IMR-90 (cell line): ENCODE measurements at regions not wholly inside any gene's neighbourhood (a gene's known extent, or its start where the extent isn't known, plus 50 kb on each side); places are given as distances from the start of the nearest gene placed in this dataset.

Source experiments
- ATAC-seq: fragments of 200-7000 bp; cut with Tn5 transposase; 2 replicates; pipeline ENCODE4 v1.9.1; 2020; ENCODE audit warnings: low read depth, mild to moderate bottlenecking, moderate library complexity
- BruUV-seq: library from RNA; stranded (reverse); fragments of 400-500 nt; replicated peaks from 2 replicates; lab custom pipeline; 2021; lab: Mats Ljungman, UMichigan
- CTCF ChIA-PET: fragments of 300-600 bp; formaldehyde crosslinking; extraction: SDS; loops from one replicate; lab custom pipeline; 2021; ENCODE audit warnings: antibody characterized with exemption; lab: Yijun Ruan, JAX
- POLR2A ChIA-PET: fragments of 300-600 bp; sonication (Branson Sonifier 250); formaldehyde crosslinking; loops from one replicate; lab custom pipeline; 2022; ENCODE audit warnings: antibody characterized with exemption; ENCODE audit not compliant: unreplicated experiment; lab: Charles Lee
- DNase-seq: peaks from one replicate; pipeline ENCODE4 v3.0.0; 2013
- H2AFZ ChIP-seq: replicated peaks from 2 replicates; pipeline ENCODE3; 2013; ENCODE audit warnings: low read length, mild to moderate bottlenecking; ENCODE audit not compliant: poor library complexity
- H2AK5ac ChIP-seq: 2 replicates; pipeline ENCODE4 v1.6.1; 2013; ENCODE audit warnings: low read depth, low read length, inconsistent platforms
- H2AK9ac ChIP-seq: replicated peaks from 2 replicates; pipeline ENCODE3; 2013; ENCODE audit warnings: mild to moderate bottlenecking, low read depth, low read length, moderate library complexity; ENCODE audit not compliant: poor library complexity
- H2BK120ac ChIP-seq: 2 replicates; pipeline ENCODE4 v1.6.1; 2013; ENCODE audit warnings: low read depth, low read length, inconsistent platforms
- H2BK15ac ChIP-seq: 3 replicates; pipeline ENCODE4 v1.6.1; 2013; ENCODE audit warnings: low read depth, low read length, inconsistent platforms
- H2BK20ac ChIP-seq: 2 replicates; pipeline ENCODE4 v1.6.1; 2013; ENCODE audit warnings: low read depth, mild to moderate bottlenecking, inconsistent platforms, low read length, moderate library complexity
- H2BK5ac ChIP-seq: 2 replicates; pipeline ENCODE4 v1.6.1; 2013; ENCODE audit warnings: mild to moderate bottlenecking, low read depth, low read length, inconsistent platforms; ENCODE audit not compliant: poor library complexity, severe bottlenecking
- H3K14ac ChIP-seq: replicated peaks from 2 replicates; pipeline ENCODE4 v1.6.1; 2013; ENCODE audit warnings: low read depth, low read length, inconsistent platforms
- H3K18ac ChIP-seq: 2 replicates; pipeline ENCODE4 v1.6.1; 2013; ENCODE audit warnings: low read depth, low read length, control low read depth
- H3K23ac ChIP-seq: 2 replicates; pipeline ENCODE4 v1.6.1; 2013; ENCODE audit warnings: low read depth, low read length, inconsistent platforms
- H3K27ac ChIP-seq: 2 replicates; pipeline ENCODE4 v1.5.1; 2013; ENCODE audit warnings: mild to moderate bottlenecking, control low read depth, low read length; ENCODE audit not compliant: insufficient read depth
- H3K27me3 ChIP-seq: 2 replicates; pipeline ENCODE4 v1.6.1; 2013; ENCODE audit warnings: low read length; ENCODE audit not compliant: control insufficient read depth, insufficient read depth
- H3K36me3 ChIP-seq: 2 replicates; pipeline ENCODE4 v1.6.1; 2013; ENCODE audit warnings: low read length, mixed read lengths; ENCODE audit not compliant: control insufficient read depth, insufficient read depth
- H3K4ac ChIP-seq: 2 replicates; pipeline ENCODE4 v1.6.1; 2013; ENCODE audit warnings: low read depth, low read length, inconsistent platforms
- H3K4me1 ChIP-seq: 2 replicates; pipeline ENCODE4 v1.6.1; 2013; ENCODE audit warnings: low read length, mixed read lengths; ENCODE audit not compliant: control insufficient read depth, insufficient read depth
- H3K4me2 ChIP-seq: 2 replicates; pipeline ENCODE4 v1.6.1; 2013; ENCODE audit warnings: low read depth, mild to moderate bottlenecking, control low read depth, low read length, moderate library complexity
- H3K4me3 ChIP-seq: 2 replicates; pipeline ENCODE4 v1.5.1; 2013; ENCODE audit warnings: low read depth, mild to moderate bottlenecking, control low read depth, low read length, moderate library complexity; ENCODE audit not compliant: insufficient read depth
- H3K56ac ChIP-seq: 2 replicates; pipeline ENCODE4 v1.6.1; 2013; ENCODE audit warnings: low read length, inconsistent platforms; ENCODE audit not compliant: insufficient read depth; ENCODE audit errors: extremely low read depth
- H3K79me1 ChIP-seq, 2 experiments: 2 replicates each; pipeline ENCODE4 v1.6.1; 2013; ENCODE audit warnings: low read length in 2 of 2, inconsistent platforms in 1 of 2, low read depth in 1 of 2
- H3K9ac ChIP-seq: 2 replicates; pipeline ENCODE4 v1.6.1; 2013; ENCODE audit warnings: low read depth, low read length, control low read depth
- H3K9me1 ChIP-seq: 2 replicates; pipeline ENCODE4 v1.6.1; 2013; ENCODE audit warnings: low read length, inconsistent platforms; ENCODE audit not compliant: insufficient read depth
- H3K9me3 ChIP-seq: 2 replicates; pipeline ENCODE4 v1.6.1; 2013; ENCODE audit warnings: low read length; ENCODE audit not compliant: control insufficient read depth, insufficient read depth
- H4K20me1 ChIP-seq: 2 replicates; pipeline ENCODE4 v1.6.1; 2013; ENCODE audit warnings: low read length, inconsistent platforms; ENCODE audit not compliant: insufficient read depth
- H4K5ac ChIP-seq: 2 replicates; pipeline ENCODE4 v1.6.1; 2013; ENCODE audit warnings: mild to moderate bottlenecking, low read depth, low read length, control low read depth
- H4K8ac ChIP-seq, 2 experiments: 2 replicates each; pipeline ENCODE4 v1.6.1; 2013; ENCODE audit warnings: low read depth in 2 of 2, low read length in 2 of 2, control low read depth in 1 of 2, inconsistent platforms in 1 of 2
- H4K91ac ChIP-seq: 2 replicates; pipeline ENCODE4 v1.6.1; 2013; ENCODE audit warnings: low read depth, low read length, inconsistent platforms; ENCODE audit not compliant: insufficient read depth
- BHLHE40 ChIP-seq: fragments of 150-350 bp; IDR thresholded peaks from 2 replicates; pipeline ENCODE4 v1.6.1; 2016; ENCODE audit warnings: mild to moderate bottlenecking, low read depth, low read length
- CHD1 ChIP-seq: IDR thresholded peaks from 2 replicates; pipeline ENCODE4 v1.6.1; 2012; ENCODE audit warnings: low read depth, low read length, improper control_type of control experiment
- FOS ChIP-seq: fragments of 150-350 bp; IDR thresholded peaks from 2 replicates; pipeline ENCODE4 v1.6.1; 2016; ENCODE audit warnings: low read depth, low read length
- MAFK ChIP-seq: IDR thresholded peaks from 2 replicates; pipeline ENCODE4 v1.6.1; 2012; ENCODE audit warnings: low read depth, low read length, improper control_type of control experiment
- MAZ ChIP-seq: IDR thresholded peaks from 2 replicates; pipeline ENCODE4 v1.6.1; 2012; ENCODE audit warnings: low read depth, mild to moderate bottlenecking, low read length, improper control_type of control experiment, moderate library complexity, borderline replicate concordance
- MXI1 ChIP-seq: IDR thresholded peaks from 2 replicates; pipeline ENCODE4 v1.6.1; 2012; ENCODE audit warnings: low read depth, mild to moderate bottlenecking, low read length, moderate library complexity, borderline replicate concordance
- NFE2L2 ChIP-seq: fragments of 150-350 bp; IDR thresholded peaks from 2 replicates; pipeline ENCODE4 v1.6.1; 2016; ENCODE audit warnings: low read depth, mild to moderate bottlenecking, low read length
- POLR2A ChIP-seq: IDR thresholded peaks from 2 replicates; pipeline ENCODE4 v1.6.1; 2012; ENCODE audit warnings: mild to moderate bottlenecking, low read depth, low read length
- RAD21 ChIP-seq: IDR thresholded peaks from 2 replicates; pipeline ENCODE4 v1.6.1; 2012; ENCODE audit warnings: low read length, improper control_type of control experiment
- RCOR1 ChIP-seq: IDR thresholded peaks from 2 replicates; pipeline ENCODE4 v1.6.1; 2012; ENCODE audit warnings: mild to moderate bottlenecking, low read length, improper control_type of control experiment; ENCODE audit not compliant: insufficient replicate concordance
- RFX5 ChIP-seq: IDR thresholded peaks from 2 replicates; pipeline ENCODE4 v1.8.0; 2012; ENCODE audit warnings: low read depth, mild to moderate bottlenecking, low read length, moderate library complexity
- WGBS, 2 experiments: methylation state at CpG; one replicate each; pipeline versions ENCODE4 v1.1.5 to v1.1.7; 2013; ENCODE audit warnings: missing lambda C conversion rate in 2 of 2; ENCODE audit not compliant: insufficient read length in 1 of 2; ENCODE audit errors: extremely low coverage in 2 of 2; 5-methylcytosine and 5-hydroxymethylcytosine counted together
- dilution Hi-C: fragments of 300-500 bp; cut with HindIII; formaldehyde crosslinking; loops from one replicate; pipeline ENCODE4 v1.14.3; 2018; ENCODE audit warnings: low sequenced_read_pairs; ENCODE audit not compliant: unreplicated experiment
- in situ Hi-C: fragments of 300-500 bp; cut with MboI; formaldehyde crosslinking; loops from 3 replicates; pipeline ENCODE4 v1.14.3; 2019; ENCODE audit warnings: low sequenced_read_pairs, inconsistent platforms, mixed read lengths
- intact Hi-C: fragments of 100-400 bp; cut with micrococcal nuclease; formaldehyde crosslinking; loops from 2 replicates; pipeline ENCODE4 v1.10.0; 2022
- TF ChIP-seq, protein P1 (sequence below): fragments of 150-350 bp; IDR thresholded peaks from 2 replicates; pipeline ENCODE4 v1.6.1; 2017; ENCODE audit warnings: mild to moderate bottlenecking, antibody characterized with exemption, low read length, low read depth
- TF ChIP-seq, protein P2 (sequence below): conservative IDR thresholded peaks from 2 replicates; pipeline ENCODE4 v1.5.1; 2012; ENCODE audit warnings: mild to moderate bottlenecking, low read depth, low read length, improper control_type of control experiment
- TF ChIP-seq, protein P3 (sequence below): fragments of 150-350 bp; IDR thresholded peaks from 2 replicates; pipeline ENCODE4 v1.6.1; 2016; ENCODE audit warnings: low read depth, mild to moderate bottlenecking, low read length, moderate library complexity, borderline replicate concordance

DNA sequence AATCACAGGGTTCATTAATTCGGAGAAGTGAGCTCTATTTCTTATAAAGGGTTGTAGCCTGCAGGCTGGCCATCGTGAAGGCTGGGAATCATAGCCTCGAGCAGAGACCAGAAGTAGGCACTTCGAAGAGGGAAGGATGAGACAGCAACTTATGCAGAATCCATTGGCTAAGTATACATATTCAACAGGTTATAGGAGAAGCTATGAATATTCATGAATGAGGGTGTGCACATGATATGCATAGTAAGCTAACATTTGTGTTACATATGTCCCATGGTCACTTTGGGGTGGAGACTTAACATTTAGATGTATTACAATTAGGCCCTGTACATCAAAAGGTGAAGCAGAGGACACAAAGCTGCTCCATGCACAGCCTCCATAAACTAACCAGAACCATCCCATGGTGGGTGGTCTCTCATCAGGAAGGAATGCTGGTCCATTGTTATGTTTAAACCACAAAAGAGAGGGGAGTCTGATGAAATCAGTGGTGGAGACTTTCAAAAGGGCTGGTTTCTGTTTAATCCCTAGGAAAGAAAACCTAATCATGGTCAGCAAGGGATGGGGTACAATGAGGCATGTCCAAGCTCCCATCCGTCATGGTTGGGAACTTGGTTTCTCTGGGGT, 80.8 kb upstream of the FHIT start:
- Histone ChIP-seq H3K36me3 (no peaks in the 10 kb centered on the region), H2AFZ (no peak overlapping the region), H3K4ac (no peak overlapping the region), H2BK20ac (no peak overlapping the region), H3K4me1 (no peaks in the 10 kb centered on the region), H3K23ac (no peak overlapping the region), H3K4me3 (no peak overlapping the region), H2BK15ac (no peak overlapping the region), H3K14ac (no peak overlapping the region), H3K9me1 (no peaks in the 10 kb centered on the region), H2BK5ac (no peak overlapping the region), H2BK120ac (no peak overlapping the region), H3K9ac (no peak overlapping the region), H3K27ac (no peak overlapping the region), H3K9me3 (no peaks in the 10 kb centered on the region), H4K8ac (no peak overlapping the region), H4K91ac (no peak overlapping the region), H3K18ac (no peak overlapping the region), H4K20me1 (no peaks in the 10 kb centered on the region), H2AK9ac (no peak overlapping the region), H2AK5ac (no peak overlapping the region), H4K5ac (no peak overlapping the region), H3K56ac (no peak overlapping the region), H3K27me3 (no peaks in the 10 kb centered on the region), H3K4me2 (no peak overlapping the region), H3K79me1 (no peaks in the 10 kb centered on the region)
- intact Hi-C loops (no loop called here), in situ Hi-C loops (no loop called here), dilution Hi-C loops (no loop called here)
- WGBS, 2 experiments: no CpG with 5 or more reads among the region's 5 CpGs
- DNase-seq (no peak), ATAC-seq (no peak)
- POLR2A ChIA-PET: no interaction called here
- BruUV-seq: no TSS peak
- TF ChIP-seq RCOR1 (no peak), MXI1 (no peak), FOS (no peak), MAFK (no peak), CHD1 (no peak), BHLHE40 (no peak), NFE2L2 (no peak), RFX5 (no peak), RAD21 (no peak), POLR2A (no peak), MAZ (no peak)
- TF ChIP-seq, protein P1, sequence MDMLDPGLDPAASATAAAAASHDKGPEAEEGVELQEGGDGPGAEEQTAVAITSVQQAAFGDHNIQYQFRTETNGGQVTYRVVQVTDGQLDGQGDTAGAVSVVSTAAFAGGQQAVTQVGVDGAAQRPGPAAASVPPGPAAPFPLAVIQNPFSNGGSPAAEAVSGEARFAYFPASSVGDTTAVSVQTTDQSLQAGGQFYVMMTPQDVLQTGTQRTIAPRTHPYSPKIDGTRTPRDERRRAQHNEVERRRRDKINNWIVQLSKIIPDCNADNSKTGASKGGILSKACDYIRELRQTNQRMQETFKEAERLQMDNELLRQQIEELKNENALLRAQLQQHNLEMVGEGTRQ: no peak
- TF ChIP-seq, protein P2, sequence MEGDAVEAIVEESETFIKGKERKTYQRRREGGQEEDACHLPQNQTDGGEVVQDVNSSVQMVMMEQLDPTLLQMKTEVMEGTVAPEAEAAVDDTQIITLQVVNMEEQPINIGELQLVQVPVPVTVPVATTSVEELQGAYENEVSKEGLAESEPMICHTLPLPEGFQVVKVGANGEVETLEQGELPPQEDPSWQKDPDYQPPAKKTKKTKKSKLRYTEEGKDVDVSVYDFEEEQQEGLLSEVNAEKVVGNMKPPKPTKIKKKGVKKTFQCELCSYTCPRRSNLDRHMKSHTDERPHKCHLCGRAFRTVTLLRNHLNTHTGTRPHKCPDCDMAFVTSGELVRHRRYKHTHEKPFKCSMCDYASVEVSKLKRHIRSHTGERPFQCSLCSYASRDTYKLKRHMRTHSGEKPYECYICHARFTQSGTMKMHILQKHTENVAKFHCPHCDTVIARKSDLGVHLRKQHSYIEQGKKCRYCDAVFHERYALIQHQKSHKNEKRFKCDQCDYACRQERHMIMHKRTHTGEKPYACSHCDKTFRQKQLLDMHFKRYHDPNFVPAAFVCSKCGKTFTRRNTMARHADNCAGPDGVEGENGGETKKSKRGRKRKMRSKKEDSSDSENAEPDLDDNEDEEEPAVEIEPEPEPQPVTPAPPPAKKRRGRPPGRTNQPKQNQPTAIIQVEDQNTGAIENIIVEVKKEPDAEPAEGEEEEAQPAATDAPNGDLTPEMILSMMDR: no peak
- TF ChIP-seq, protein P3, sequence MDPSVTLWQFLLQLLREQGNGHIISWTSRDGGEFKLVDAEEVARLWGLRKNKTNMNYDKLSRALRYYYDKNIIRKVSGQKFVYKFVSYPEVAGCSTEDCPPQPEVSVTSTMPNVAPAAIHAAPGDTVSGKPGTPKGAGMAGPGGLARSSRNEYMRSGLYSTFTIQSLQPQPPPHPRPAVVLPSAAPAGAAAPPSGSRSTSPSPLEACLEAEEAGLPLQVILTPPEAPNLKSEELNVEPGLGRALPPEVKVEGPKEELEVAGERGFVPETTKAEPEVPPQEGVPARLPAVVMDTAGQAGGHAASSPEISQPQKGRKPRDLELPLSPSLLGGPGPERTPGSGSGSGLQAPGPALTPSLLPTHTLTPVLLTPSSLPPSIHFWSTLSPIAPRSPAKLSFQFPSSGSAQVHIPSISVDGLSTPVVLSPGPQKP: no peak
- CTCF ChIA-PET: no interaction called here
